ENCODE measurements at regions not wholly inside any gene's neighbourhood (a gene's known extent, or its start where the extent isn't known, plus 50 kb on each side); places are given as distances from the start of the nearest gene placed in this dataset.

DNA sequence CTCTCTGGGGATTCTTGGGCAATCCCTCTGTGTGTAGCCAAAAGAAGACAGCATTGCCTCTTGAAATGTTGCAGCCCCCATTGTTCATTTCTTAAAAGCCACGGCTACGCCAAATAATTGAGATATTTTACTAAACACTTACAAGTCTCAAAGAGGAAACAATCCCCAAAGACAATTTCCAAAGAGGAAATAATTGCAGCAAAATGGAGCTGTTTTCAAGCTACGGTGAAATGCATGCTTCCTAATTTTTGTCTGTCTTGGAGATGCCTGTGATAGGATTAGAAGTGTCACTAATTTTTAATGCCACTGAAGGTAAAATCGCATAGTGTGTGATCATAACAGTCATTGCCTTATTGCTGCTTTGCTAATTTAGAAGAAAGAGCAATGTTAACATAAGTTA, 72.9 kb upstream of the NAMPT start:
- no peak overlapping the region for H3K4me3 Mint-ChIP-seq
- intact Hi-C loops (cut with DNase I, micrococcal nuclease): no loop called here
- DNase-seq (no peak), ATAC-seq (no peak)
- CTCF ChIA-PET: interaction anchor here (0.7 to 0.8 kb wide), 2 partner anchors 105 to 151 kb away, joined by 3 read pairs; no protein-coding TSS in a partner anchor
- no peak overlapping the region for H3K27ac Mint-ChIP-seq
- H3K4me1 Mint-ChIP-seq: peaks cover 5% of the 10 kb centered on the region
- peaks cover 61% of the 10 kb centered on the region for H3K27me3 Mint-ChIP-seq
- H3K9me3 Mint-ChIP-seq (ENCODE audit: low read depth): peaks cover 5% of the 10 kb centered on the region
- no peaks in the 10 kb centered on the region for H3K36me3 Mint-ChIP-seq (ENCODE audit: low read depth)
- POLR2A ChIA-PET: no interaction called here

DNA sequence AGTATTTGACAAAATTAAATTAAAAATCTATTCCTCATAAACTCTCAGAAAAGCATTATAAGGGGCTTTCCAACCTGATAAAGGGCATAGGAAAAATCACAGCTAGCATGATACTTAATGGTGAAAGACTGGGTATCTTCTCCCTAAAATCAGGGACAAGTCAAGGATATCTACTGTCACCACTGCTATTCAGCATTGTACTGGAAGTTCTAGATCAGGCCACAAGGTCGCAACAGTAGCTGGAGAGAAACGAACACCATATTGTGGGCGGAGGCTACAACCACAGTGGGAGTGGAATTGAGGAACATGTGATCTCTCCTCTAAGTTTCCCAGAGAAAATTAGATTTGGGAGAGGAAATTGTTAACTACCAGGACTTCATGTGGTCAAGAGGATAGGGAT, 70.0 kb upstream of the NAMPT start:
- ChIA-PET CTCF (interaction anchor here (0.6 kb wide), 1 partner anchor 498 kb away, joined by 3 read pairs; no protein-coding TSS in a partner anchor), POLR2A (no interaction called here)
- H3K36me3 Mint-ChIP-seq (ENCODE audit: low read depth): peaks cover 4% of the 10 kb centered on the region
- ATAC-seq (no peak), DNase-seq (no peak)
- peaks cover 44% of the 10 kb centered on the region for H3K27me3 Mint-ChIP-seq
- H3K4me3 Mint-ChIP-seq: no peak overlapping the region
- H3K9me3 Mint-ChIP-seq (ENCODE audit: low read depth): peaks cover 10% of the 10 kb centered on the region
- peaks cover 5% of the 10 kb centered on the region for H3K4me1 Mint-ChIP-seq
- no peak overlapping the region for H3K27ac Mint-ChIP-seq
- intact Hi-C loops (cut with DNase I, micrococcal nuclease): no loop called here

DNA sequence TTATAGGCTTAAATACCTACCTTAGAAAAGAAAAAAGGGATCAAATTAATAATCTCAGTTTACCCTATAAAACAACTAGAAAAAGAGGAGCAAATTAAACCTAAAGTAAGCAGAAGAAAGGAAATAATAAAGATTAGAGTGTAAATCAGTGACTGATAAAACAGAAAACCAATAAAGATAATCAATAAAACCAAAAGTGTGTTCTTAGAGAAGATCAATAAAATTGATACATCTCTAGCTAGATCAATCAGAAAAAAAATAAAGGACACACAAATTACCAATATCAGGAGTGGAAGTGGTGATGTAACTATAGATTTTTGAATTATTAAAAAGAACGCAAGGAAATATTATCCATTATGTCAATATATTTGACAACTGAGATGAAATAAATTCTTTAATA, 69.2 kb upstream of the NAMPT start:
- Mint-ChIP-seq H3K9me3 (ENCODE audit: low read depth) (peaks cover 12% of the 10 kb centered on the region), H3K27ac (no peak overlapping the region), H3K4me1 (peaks cover 5% of the 10 kb centered on the region), H3K36me3 (ENCODE audit: low read depth) (peaks cover 8% of the 10 kb centered on the region), H3K4me3 (no peak overlapping the region), H3K27me3 (peaks cover 44% of the 10 kb centered on the region)
- intact Hi-C loops (cut with DNase I, micrococcal nuclease): no loop called here
- POLR2A ChIA-PET: no interaction called here
- no peak for ATAC-seq
- no peak for DNase-seq
- CTCF ChIA-PET: no interaction called here

DNA sequence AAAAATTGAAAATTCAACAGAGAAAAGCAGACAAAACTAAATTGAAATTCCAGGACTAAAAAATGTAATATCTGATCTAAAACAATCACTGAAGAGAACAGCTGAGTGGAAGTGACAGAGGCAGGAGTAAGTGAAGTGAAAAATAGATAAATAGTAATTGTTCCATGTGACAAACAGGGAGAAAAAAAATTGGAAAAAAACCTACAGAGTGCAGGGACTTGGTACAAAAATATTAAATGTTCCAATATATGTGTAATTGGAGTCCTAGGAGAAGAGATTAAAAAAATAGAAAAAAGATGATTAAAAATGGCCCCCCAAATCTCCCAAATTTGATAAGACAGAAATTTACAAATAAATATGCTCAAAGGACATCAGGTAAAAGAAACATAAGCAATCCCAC, 63.4 kb upstream of the NAMPT start:
- POLR2A ChIA-PET: no interaction called here
- CTCF ChIA-PET: interaction anchor here (0.8 to 3.4 kb wide), 5 partner anchors 10 to 78 kb away, joined by 3 to 14 read pairs (median 3); no protein-coding TSS in a partner anchor

DNA sequence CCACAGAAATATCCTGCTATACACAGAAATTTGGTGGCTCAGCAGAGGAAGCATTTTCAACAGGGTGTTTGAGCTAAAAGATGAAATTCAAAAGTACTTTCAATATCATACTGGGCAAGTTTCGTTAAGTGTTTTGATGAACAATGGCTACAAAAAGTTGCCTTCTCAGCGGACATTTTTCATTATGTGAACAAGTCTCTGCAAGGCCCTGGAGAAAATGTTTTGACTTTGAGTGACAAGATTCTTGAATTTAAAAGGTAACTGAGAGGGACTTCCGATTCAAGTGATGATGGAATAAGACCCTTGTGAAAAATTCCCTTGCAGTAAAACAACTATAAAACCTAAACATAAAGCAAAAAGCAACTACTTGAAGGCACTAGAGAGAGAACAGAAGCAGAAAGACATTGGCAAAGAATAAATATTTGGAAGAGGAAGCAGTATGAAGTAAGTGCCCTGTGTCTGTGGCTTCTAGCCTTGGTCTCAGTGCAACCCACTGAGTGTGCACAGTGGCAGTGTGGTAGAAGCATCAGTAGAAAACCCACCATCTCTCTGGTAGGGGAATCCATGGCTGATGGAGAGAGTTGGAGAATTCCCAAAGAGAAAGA, 62.5 kb upstream of the NAMPT start:
- ATAC-seq: no peak

More for the DNA sequence above, 63.4 kb upstream of the NAMPT start:
- DNase-seq (no peak), ATAC-seq (no peak)
- H3K27me3 Mint-ChIP-seq: peaks cover 19% of the 10 kb centered on the region
- H3K9me3 Mint-ChIP-seq (ENCODE audit: low read depth): peaks cover 37% of the 10 kb centered on the region
- H3K36me3 Mint-ChIP-seq (ENCODE audit: low read depth): peaks cover 40% of the 10 kb centered on the region
- peaks cover 54% of the 10 kb centered on the region for H3K4me1 Mint-ChIP-seq
- no peak overlapping the region for H3K4me3 Mint-ChIP-seq
- H3K27ac Mint-ChIP-seq: peak overlapping the region; percentile 95
- intact Hi-C loops (cut with DNase I, micrococcal nuclease): loop anchor here (5.0 to 10.0 kb wide), 5 partner anchors 367 to 1406 kb away; partner anchors contain the start of genes KMT2E (in 1 of the 2) and PIK3CG (in 1 of the 2)

DNA sequence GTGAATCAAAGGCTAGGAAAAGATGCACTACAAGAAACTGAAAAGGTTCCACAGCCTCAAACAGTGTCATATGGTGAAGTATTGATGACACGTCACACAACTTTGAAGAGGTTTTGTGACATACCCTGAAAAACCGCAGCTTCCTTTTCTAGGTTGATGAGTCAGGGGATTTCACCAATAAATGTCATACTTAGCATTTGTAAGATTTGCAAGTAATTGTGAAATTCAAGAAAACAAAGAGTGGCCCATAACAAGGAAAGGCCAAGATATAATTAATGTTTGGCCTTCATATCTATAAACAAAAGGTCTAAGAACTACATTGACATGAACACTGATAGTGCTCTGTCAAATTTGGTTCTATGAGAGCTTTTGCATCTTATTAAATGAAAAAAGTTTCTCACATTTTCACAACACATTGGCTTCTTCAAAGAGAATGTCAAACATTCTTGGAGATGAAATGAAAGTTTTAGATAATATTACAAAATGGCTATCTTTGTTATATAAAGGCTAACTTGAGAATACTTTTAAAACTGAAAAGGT, 62.0 kb upstream of the NAMPT start:
- Mint-ChIP-seq H3K9me3 (ENCODE audit: low read depth) (peaks cover 50% of the 10 kb centered on the region), H3K27ac (peak overlapping the region; percentile 100), H3K27me3 (peaks cover 12% of the 10 kb centered on the region), H3K36me3 (ENCODE audit: low read depth) (peaks cover 50% of the 10 kb centered on the region), H3K4me1 (peaks cover 54% of the 10 kb centered on the region), H3K4me3 (peak overlapping the region; percentile 66)
- POLR2A ChIA-PET: interaction anchor here (0.5 to 2.8 kb wide), 4 partner anchors 18 to 170 kb away, joined by 3 to 69 read pairs (median 16); partner anchors contain the start of gene NAMPT
- intact Hi-C loops (cut with DNase I, micrococcal nuclease): loop anchor here (1.0 to 10.0 kb wide), 17 partner anchors 18 to 1404 kb away; partner anchors contain the start of genes HBP1 (in 1 of the 2), KMT2E (in 1 of the 2) and PIK3CG (in 1 of the 2)
- ATAC-seq: peak; percentile 73
- peak; percentile 65 for DNase-seq
- CTCF ChIA-PET: interaction anchor here (0.6 to 3.4 kb wide), 8 partner anchors 15 to 171 kb away, joined by 3 to 14 read pairs (median 4); partner anchors contain the start of gene NAMPT

More for the DNA sequence above, 62.5 kb upstream of the NAMPT start:
- ChIA-PET POLR2A (interaction anchor here (2.8 kb wide), 2 partner anchors 63 to 78 kb away, joined by 30 to 69 read pairs; partner anchors contain the start of gene NAMPT), CTCF (interaction anchor here (0.6 to 3.4 kb wide), 6 partner anchors 11 to 171 kb away, joined by 3 to 14 read pairs (median 4); no protein-coding TSS in a partner anchor)
- peaks cover 54% of the 10 kb centered on the region for H3K4me1 Mint-ChIP-seq
- peaks cover 14% of the 10 kb centered on the region for H3K27me3 Mint-ChIP-seq
- H3K27ac Mint-ChIP-seq: peak overlapping the region; percentile 95
- H3K4me3 Mint-ChIP-seq: peak overlapping the region; percentile 66
- no peak for DNase-seq
- intact Hi-C loops (cut with DNase I, micrococcal nuclease): loop anchor here (2.0 to 10.0 kb wide), 8 partner anchors 17 to 1405 kb away; partner anchors contain the start of genes HBP1 (in 1 of the 2), KMT2E (in 1 of the 2) and PIK3CG (in 1 of the 2)
- H3K9me3 Mint-ChIP-seq (ENCODE audit: low read depth): peaks cover 44% of the 10 kb centered on the region
- peaks cover 44% of the 10 kb centered on the region for H3K36me3 Mint-ChIP-seq (ENCODE audit: low read depth)

DNA sequence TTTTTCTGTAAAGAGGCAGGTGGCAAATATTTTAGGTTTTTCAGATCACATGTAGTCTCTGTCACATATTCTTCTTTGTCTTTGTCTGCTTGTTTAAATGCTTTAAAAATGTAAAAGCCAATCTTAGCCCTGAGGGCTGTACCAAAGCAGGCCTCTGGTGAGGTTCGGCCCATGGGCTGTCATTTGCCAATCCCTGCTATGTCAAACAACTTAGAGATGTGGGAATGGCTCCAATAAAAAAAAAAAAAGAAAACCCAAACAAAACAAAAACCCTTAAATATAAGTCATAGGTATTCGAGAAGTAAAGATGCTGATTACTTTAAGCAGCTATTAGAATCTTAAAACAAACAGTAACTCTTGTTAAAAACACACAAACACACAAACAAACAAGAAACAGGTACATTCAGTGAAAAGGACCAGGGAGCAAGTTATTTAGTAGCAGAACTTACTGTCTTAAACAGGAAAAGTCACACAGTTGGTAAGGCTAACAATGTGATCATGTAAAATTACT, 61.4 kb upstream of the NAMPT start:
- CTCF ChIA-PET: interaction anchor here (0.6 to 3.4 kb wide), 9 partner anchors 10 to 129 kb away, joined by 3 to 14 read pairs (median 5); partner anchors contain the start of gene NAMPT
- intact Hi-C loops (cut with DNase I, micrococcal nuclease): loop anchor here (1.0 to 10.0 kb wide), 17 partner anchors 19 to 1404 kb away; partner anchors contain the start of genes HBP1 (in 1 of the 2), KMT2E (in 1 of the 2) and PIK3CG (in 1 of the 2)
- Mint-ChIP-seq H3K27ac (peak overlapping the region; percentile 100), H3K4me3 (peak overlapping the region; percentile 66), H3K9me3 (ENCODE audit: low read depth) (peaks cover 52% of the 10 kb centered on the region), H3K36me3 (ENCODE audit: low read depth) (peaks cover 52% of the 10 kb centered on the region), H3K4me1 (peaks cover 54% of the 10 kb centered on the region), H3K27me3 (peaks cover 10% of the 10 kb centered on the region)
- ATAC-seq (peak; percentile 7), DNase-seq (no peak)
- POLR2A ChIA-PET: interaction anchor here (0.5 to 2.8 kb wide), 11 partner anchors 19 to 822 kb away, joined by 3 to 69 read pairs (median 5); partner anchors contain the start of genes HBP1 and NAMPT

DNA sequence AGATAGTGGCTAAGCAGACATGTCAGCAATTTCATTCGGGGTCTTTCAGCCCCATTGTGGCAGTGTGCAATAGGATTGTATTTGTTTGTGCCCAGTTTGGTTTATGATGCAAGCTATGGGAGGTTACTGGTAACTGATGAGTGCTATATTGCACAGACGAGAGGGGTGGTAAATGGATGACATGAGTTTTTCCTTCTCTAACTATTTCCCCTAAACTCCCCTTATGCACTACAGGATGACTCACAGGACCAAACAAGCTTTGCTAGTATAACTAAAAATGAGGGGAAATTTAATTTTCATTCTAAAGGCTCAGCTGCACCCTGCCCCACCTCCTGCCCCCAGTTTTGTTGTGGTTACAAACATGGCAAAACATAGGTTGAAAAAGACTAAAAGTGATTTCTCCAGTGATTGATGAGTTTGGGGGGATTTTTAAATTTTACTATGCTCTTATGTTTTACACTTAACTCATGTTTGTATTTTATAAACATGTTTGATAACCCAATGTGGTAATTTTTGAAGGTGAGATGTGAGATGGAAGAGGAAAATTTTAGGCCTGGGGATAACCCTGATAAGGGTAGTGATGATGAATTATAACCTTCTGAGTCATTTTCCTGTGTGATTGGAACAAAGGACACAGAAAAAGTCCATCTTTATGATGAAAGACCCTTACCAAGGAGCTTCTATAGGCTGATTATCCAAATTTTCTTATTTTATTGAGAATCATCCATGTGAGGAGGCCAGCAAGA, 60.8 kb upstream of the NAMPT start:
- Mint-ChIP-seq H3K27ac (peak overlapping the region; percentile 100), H3K4me3 (peak overlapping the region; percentile 66), H3K9me3 (ENCODE audit: low read depth) (peaks cover 49% of the 10 kb centered on the region), H3K27me3 (peaks cover 7% of the 10 kb centered on the region), H3K36me3 (ENCODE audit: low read depth) (peaks cover 52% of the 10 kb centered on the region), H3K4me1 (peaks cover 54% of the 10 kb centered on the region)
- intact Hi-C loops (cut with DNase I, micrococcal nuclease): loop anchor here (1.0 to 10.0 kb wide), 22 partner anchors 15 to 1403 kb away; partner anchors contain the start of genes HBP1 (in 1 of the 2), KMT2E (in 1 of the 2) and PIK3CG (in 1 of the 2)
- DNase-seq (peak; percentile 77), ATAC-seq (peak; percentile 76)
- ChIA-PET POLR2A (interaction anchor here (0.6 to 2.8 kb wide), 13 partner anchors 58 to 823 kb away, joined by 3 to 69 read pairs (median 5); partner anchors contain the start of genes HBP1 and NAMPT), CTCF (interaction anchor here (0.6 to 3.4 kb wide), 8 partner anchors 9 to 120 kb away, joined by 3 to 14 read pairs (median 5); partner anchors contain the start of gene NAMPT)

DNA sequence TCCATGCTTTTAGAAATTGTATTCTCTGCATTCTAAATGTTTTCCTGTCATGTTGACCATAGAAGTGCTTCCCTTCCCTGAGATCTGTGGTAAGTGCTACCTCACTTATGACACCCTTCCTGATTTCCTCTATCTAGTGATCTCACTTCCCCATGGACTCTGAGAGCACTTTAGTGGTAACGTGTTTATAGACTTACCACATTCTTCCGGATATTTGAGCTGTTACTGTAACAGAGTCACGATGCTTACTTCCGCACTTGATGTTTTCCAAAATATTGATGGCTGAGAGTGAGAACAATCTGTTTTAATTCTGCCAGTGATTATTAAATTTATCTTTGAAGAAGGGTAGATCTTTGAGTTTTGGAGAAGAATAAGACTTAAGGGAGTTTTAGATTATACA, 60.1 kb upstream of the NAMPT start:
- no peak for ATAC-seq
- peak overlapping the region; percentile 66 for H3K4me3 Mint-ChIP-seq
- H3K9me3 Mint-ChIP-seq (ENCODE audit: low read depth): peaks cover 53% of the 10 kb centered on the region
- intact Hi-C loops (cut with DNase I, micrococcal nuclease): loop anchor here (1.0 to 10.0 kb wide), 11 partner anchors 15 to 1403 kb away; partner anchors contain the start of genes KMT2E (in 1 of the 2) and PIK3CG (in 1 of the 2)
- peaks cover 57% of the 10 kb centered on the region for H3K4me1 Mint-ChIP-seq
- peaks cover 9% of the 10 kb centered on the region for H3K27me3 Mint-ChIP-seq
- ChIA-PET CTCF (interaction anchor here (0.6 to 3.4 kb wide), 5 partner anchors 13 to 81 kb away, joined by 3 to 14 read pairs (median 5); partner anchors contain the start of gene NAMPT), POLR2A (interaction anchor here (0.6 to 2.8 kb wide), 11 partner anchors 57 to 571 kb away, joined by 3 to 69 read pairs (median 5); partner anchors contain the start of gene NAMPT)
- no peak for DNase-seq
- peaks cover 53% of the 10 kb centered on the region for H3K36me3 Mint-ChIP-seq (ENCODE audit: low read depth)
- H3K27ac Mint-ChIP-seq: peak overlapping the region; percentile 100

DNA sequence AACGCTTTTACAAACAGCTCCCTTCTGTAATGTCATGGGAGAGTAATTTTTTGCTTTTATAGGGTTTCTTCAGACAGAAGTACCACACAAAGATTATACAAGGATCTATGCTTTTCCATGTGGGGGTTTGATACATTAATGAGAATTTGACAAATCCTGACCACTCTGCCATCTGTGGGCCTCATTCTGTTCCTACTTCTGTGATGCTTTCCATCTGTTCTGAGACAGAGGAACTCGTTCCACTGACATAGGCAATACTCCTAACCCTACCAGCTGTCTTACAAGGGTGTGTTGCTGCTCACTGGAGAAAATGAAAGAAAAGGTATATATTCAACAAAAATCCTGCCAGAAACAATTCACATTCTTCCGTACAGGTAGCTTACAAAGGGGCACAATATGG, 59.4 kb upstream of the NAMPT start:
- POLR2A ChIA-PET: interaction anchor here (1.0 to 2.0 kb wide), 2 partner anchors 56 to 59 kb away, joined by 3 to 5 read pairs; partner anchors contain the start of gene NAMPT
- H3K36me3 Mint-ChIP-seq (ENCODE audit: low read depth): peaks cover 53% of the 10 kb centered on the region
- CTCF ChIA-PET: interaction anchor here (0.6 to 1.3 kb wide), 3 partner anchors 45 to 120 kb away, joined by 3 read pairs; partner anchors contain the start of gene NAMPT

More for the DNA sequence above, 59.4 kb upstream of the NAMPT start:
- Mint-ChIP-seq H3K4me1 (peaks cover 60% of the 10 kb centered on the region), H3K27ac (peak overlapping the region; percentile 100), H3K27me3 (peaks cover 4% of the 10 kb centered on the region), H3K9me3 (ENCODE audit: low read depth) (peaks cover 52% of the 10 kb centered on the region), H3K4me3 (no peak overlapping the region)
- DNase-seq: no peak
- intact Hi-C loops (cut with DNase I, micrococcal nuclease): loop anchor here in 1 of 2 experiments (10.0 kb wide), 1 partner anchor 371 kb away; no protein-coding TSS in a partner anchor
- no peak for ATAC-seq

Data from activated CD4-positive, alpha-beta T cell treated with anti-CD3 and anti-CD28 coated beads for 36 hours (primary cell).